Superior temporal gyrus (tissue), 1 donor: ENCODE measurements at regions not wholly inside any gene's neighbourhood (a gene's known extent, or its start where the extent isn't known, plus 50 kb on each side); places are given as distances from the start of the nearest gene placed in this dataset.

Experiments
- DNase-seq: peaks from one replicate; pipeline ENCODE4 v3.0.0-alpha.2; 2016; ENCODE audit errors: extremely low spot score

GRCh38 chr6:87938287-87938686, 109.4 kb upstream of the SPACA1 start:
- no peak for DNase-seq

- no peak for DNase-seq
Measured at GRCh38 chr6:87936065-87936464, 111.6 kb upstream of the SPACA1 start.

GRCh38 chr6:87935196-87935595, 112.4 kb upstream of the SPACA1 start:
- no peak for DNase-seq

GRCh38 chr6:87932361-87932760, 115.3 kb upstream of the SPACA1 start:
- DNase-seq: no peak

GRCh38 chr6:87929843-87930288, 117.8 kb upstream of the SPACA1 start:
- peak; percentile 92 for DNase-seq

GRCh38 chr6:87926687-87927086, 121.0 kb upstream of the SPACA1 start:
- DNase-seq: no peak

GRCh38 chr6:87926072-87926471, 121.6 kb upstream of the SPACA1 start:
- DNase-seq: no peak

- DNase-seq: no peak
Measured at GRCh38 chr6:87925373-87926060, 122.1 kb upstream of the SPACA1 start.

GRCh38 chr6:87923389-87924050, 124.1 kb upstream of the SPACA1 start:
- no peak for DNase-seq

GRCh38 chr6:87922947-87923330, 124.7 kb upstream of the SPACA1 start:
- no peak for DNase-seq

GRCh38 chr6:87922196-87922946, 125.3 kb upstream of the SPACA1 start:
- DNase-seq: no peak

- DNase-seq: no peak
Measured at GRCh38 chr6:87921034-87921433, 126.6 kb upstream of the SPACA1 start.

GRCh38 chr6:87920245-87920644, 127.4 kb upstream of the SPACA1 start:
- DNase-seq: no peak

- DNase-seq: no peak
Measured at GRCh38 chr6:87919416-87919815, 128.2 kb upstream of the SPACA1 start.

- DNase-seq: no peak
Measured at GRCh38 chr6:87919001-87919400, 128.6 kb upstream of the SPACA1 start.

GRCh38 chr6:87918461-87918941, 129.1 kb upstream of the SPACA1 start:
- no peak for DNase-seq

- no peak for DNase-seq
Measured at GRCh38 chr6:87917886-87918285, 129.8 kb upstream of the SPACA1 start.

GRCh38 chr6:87916446-87916845, 131.2 kb upstream of the SPACA1 start:
- no peak for DNase-seq

- no peak for DNase-seq
Measured at GRCh38 chr6:87914637-87915395, 132.8 kb upstream of the SPACA1 start.

- no peak for DNase-seq
Measured at GRCh38 chr6:87913974-87914373, 133.7 kb upstream of the SPACA1 start.

GRCh38 chr6:87912102-87912501, 135.5 kb upstream of the SPACA1 start:
- no peak for DNase-seq

GRCh38 chr6:87909849-87910248, 137.8 kb upstream of the SPACA1 start:
- DNase-seq: no peak
